CD4-positive, alpha-beta T cell (primary cell): ENCODE measurements at regions not wholly inside any gene's neighbourhood (a gene's known extent, or its start where the extent isn't known, plus 50 kb on each side); places are given as distances from the start of the nearest gene placed in this dataset.
"Not testable (repeated sequence)": the region's sequence is repeated elsewhere in the genome, so short reads cannot be mapped to it uniquely, and the experiment has no call there.

Experiments
- ATAC-seq: fragments of 200-7000 bp; cut with Tn5 transposase; one replicate; pipeline ENCODE4 v1.10.0; 2022; ENCODE audit warnings: mild to moderate bottlenecking; ENCODE audit not compliant: poor library complexity
- CTCF ChIA-PET: fragments of 350-600 bp; sonication (Branson Sonifier 250); formaldehyde crosslinking; loops from one replicate; lab custom pipeline; 2021; ENCODE audit warnings: antibody characterized with exemption, inconsistent platforms; lab: Charles Lee
- POLR2A ChIA-PET: fragments of 350-600 bp; sonication (Branson Sonifier 250); formaldehyde crosslinking; loops from one replicate; lab custom pipeline; 2021; ENCODE audit warnings: antibody characterized with exemption, inconsistent platforms; lab: Charles Lee
- DNase-seq, 14 experiments: peaks; one replicate each; pipeline ENCODE4 v3.0.0-alpha.2; 2013 to 2020; ENCODE audit warnings: mixed read lengths in 2 of 14
- H3K27ac ChIP-seq, 2 donors: one replicate each; pipeline versions ENCODE4 v1.5.1 to v1.7.0; 2013; ENCODE audit warnings: low read length in 2 of 2, low read depth in 1 of 2, mild to moderate bottlenecking in 1 of 2
- H3K27me3 ChIP-seq, 2 experiments: 1 replicate in 1 of 2; 2 replicates in 1 of 2; pipeline versions ENCODE4 v1.6.1 to v1.7.0; 2013; ENCODE audit warnings: low read length in 2 of 2, control low read depth in 1 of 2, mild to moderate bottlenecking in 1 of 2, moderate library complexity in 1 of 2; ENCODE audit not compliant: insufficient read depth in 2 of 2, control insufficient read depth in 1 of 2
- H3K36me3 ChIP-seq: one replicate; pipeline ENCODE4 v1.6.1; 2013; ENCODE audit warnings: low read length, control low read depth; ENCODE audit not compliant: insufficient read depth
- H3K4me1 ChIP-seq: one replicate; pipeline ENCODE4 v1.6.1; 2013; ENCODE audit warnings: low read length, control low read depth; ENCODE audit not compliant: insufficient read depth
- H3K4me3 ChIP-seq: one replicate; pipeline ENCODE4 v1.5.1; 2013; ENCODE audit warnings: mild to moderate bottlenecking, low read length, moderate library complexity
- H3K9me3 ChIP-seq, 2 experiments: 1 replicate in 1 of 2; 2 replicates in 1 of 2; pipeline versions ENCODE4 v1.6.1 to v1.7.0; 2013; ENCODE audit warnings: low read length in 2 of 2, mild to moderate bottlenecking in 2 of 2, control low read depth in 1 of 2, moderate library complexity in 1 of 2; ENCODE audit not compliant: control insufficient read depth in 1 of 2, insufficient read depth in 1 of 2
- H3K27ac Mint-ChIP-seq: one replicate; pipeline ENCODE4 v1.8.0; 2020; ENCODE audit warnings: mixed read lengths
- H3K27me3 Mint-ChIP-seq: one replicate; pipeline ENCODE4 v1.8.0; 2021; ENCODE audit warnings: mixed read lengths
- H3K36me3 Mint-ChIP-seq: one replicate; pipeline ENCODE4 v1.8.0; 2021; ENCODE audit warnings: low read depth, mixed read lengths
- H3K4me1 Mint-ChIP-seq: one replicate; pipeline ENCODE4 v1.8.0; 2021; ENCODE audit warnings: low read depth, mixed read lengths
- H3K4me3 Mint-ChIP-seq: one replicate; pipeline ENCODE4 v1.8.0; 2020; ENCODE audit warnings: mild to moderate bottlenecking, mixed read lengths
- H3K9me3 Mint-ChIP-seq: one replicate; pipeline ENCODE4 v1.8.0; 2020; ENCODE audit warnings: mixed read lengths
- intact Hi-C, 2 experiments: fragments of 100-400 bp; cut with DNase I in 1 of 2; cut with micrococcal nuclease in 1 of 2; formaldehyde crosslinking; loops; one replicate each; pipeline versions ENCODE4 v1.15.1 to v1.9.0; 2023 to 2025; cut with DNase I, micrococcal nuclease
- TF ChIP-seq, protein P1 (sequence below): fragments of 200-600 bp; IDR thresholded peaks from one replicate; pipeline ENCODE4 v1.8.0; 2022; ENCODE audit warnings: antibody characterized with exemption, mild to moderate bottlenecking

DNA sequence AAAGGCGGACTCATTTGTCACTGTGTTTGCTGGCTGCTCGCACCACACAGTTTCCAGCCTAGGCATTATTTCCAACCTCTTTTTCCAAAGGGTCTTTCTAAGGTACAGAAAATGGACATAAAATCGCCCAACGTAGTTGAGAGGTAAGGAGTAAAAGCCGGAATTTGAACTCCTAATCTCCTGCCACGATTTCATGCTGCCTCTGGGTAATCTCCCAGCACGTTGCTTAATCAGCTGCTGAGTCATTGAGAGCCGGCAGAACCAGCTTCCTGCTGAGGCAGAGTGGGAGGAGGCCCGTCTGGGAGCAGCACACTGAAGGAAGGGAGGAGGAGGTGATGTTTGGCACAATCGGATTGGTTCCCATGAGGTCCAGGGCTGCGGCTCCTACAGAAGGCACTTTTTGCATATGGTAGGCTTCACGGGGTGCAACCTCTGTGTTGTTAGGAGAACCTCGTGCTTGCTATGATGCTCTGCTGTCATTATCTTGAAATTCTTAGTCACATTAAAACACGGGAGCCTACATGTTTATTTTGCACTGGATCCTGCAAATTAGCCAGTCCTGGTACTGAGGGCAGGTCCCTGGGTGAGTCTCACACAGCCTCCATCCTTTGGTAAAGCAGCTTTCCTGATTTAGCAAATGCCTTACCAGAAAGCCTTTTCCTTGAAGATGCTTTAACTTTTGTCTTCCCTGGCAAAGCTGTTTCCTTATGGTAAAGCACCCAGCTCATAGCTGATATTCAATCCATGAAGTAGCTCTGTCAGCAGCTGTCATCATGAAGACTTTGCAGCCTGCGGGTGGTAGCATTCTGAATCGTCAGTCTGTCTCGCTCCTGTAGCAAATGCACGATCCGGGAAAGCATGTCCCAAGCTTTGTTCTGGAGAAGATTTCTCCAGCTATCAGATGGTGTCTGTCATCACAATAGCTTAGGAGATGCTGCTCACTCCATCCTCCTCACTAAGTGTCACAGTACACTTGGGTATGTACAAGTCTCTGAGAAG, 191.6 kb upstream of the MSX2 start:
- Mint-ChIP-seq H3K4me1 (no peaks in the 10 kb centered on the region), H3K9me3 (peaks cover 3% of the 10 kb centered on the region), H3K36me3 (no peaks in the 10 kb centered on the region), H3K27ac (no peak overlapping the region), H3K27me3 (peaks cover 15% of the 10 kb centered on the region), H3K4me3 (no peak overlapping the region)
- DNase-seq (peak in 2 of 14 experiments; percentile 56 to 67), ATAC-seq (no peak)
- ChIA-PET CTCF (no interaction called here), POLR2A (interaction anchor here (0.6 kb wide), 1 partner anchor 515 kb away, joined by 4 read pairs; no protein-coding TSS in a partner anchor)
- intact Hi-C loops = no loop called here
- TF ChIP-seq, protein P1, sequence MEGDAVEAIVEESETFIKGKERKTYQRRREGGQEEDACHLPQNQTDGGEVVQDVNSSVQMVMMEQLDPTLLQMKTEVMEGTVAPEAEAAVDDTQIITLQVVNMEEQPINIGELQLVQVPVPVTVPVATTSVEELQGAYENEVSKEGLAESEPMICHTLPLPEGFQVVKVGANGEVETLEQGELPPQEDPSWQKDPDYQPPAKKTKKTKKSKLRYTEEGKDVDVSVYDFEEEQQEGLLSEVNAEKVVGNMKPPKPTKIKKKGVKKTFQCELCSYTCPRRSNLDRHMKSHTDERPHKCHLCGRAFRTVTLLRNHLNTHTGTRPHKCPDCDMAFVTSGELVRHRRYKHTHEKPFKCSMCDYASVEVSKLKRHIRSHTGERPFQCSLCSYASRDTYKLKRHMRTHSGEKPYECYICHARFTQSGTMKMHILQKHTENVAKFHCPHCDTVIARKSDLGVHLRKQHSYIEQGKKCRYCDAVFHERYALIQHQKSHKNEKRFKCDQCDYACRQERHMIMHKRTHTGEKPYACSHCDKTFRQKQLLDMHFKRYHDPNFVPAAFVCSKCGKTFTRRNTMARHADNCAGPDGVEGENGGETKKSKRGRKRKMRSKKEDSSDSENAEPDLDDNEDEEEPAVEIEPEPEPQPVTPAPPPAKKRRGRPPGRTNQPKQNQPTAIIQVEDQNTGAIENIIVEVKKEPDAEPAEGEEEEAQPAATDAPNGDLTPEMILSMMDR = no peak
- H3K27ac ChIP-seq = no peak overlapping the region
- H3K4me1 ChIP-seq = no peaks in the 10 kb centered on the region
- no peaks in the 10 kb centered on the region for H3K9me3 ChIP-seq
- H3K4me3 ChIP-seq = no peak overlapping the region
- peaks cover 0 to 6% of the 10 kb centered on the region in 2 experiments for H3K27me3 ChIP-seq
- no peaks in the 10 kb centered on the region for H3K36me3 ChIP-seq

DNA sequence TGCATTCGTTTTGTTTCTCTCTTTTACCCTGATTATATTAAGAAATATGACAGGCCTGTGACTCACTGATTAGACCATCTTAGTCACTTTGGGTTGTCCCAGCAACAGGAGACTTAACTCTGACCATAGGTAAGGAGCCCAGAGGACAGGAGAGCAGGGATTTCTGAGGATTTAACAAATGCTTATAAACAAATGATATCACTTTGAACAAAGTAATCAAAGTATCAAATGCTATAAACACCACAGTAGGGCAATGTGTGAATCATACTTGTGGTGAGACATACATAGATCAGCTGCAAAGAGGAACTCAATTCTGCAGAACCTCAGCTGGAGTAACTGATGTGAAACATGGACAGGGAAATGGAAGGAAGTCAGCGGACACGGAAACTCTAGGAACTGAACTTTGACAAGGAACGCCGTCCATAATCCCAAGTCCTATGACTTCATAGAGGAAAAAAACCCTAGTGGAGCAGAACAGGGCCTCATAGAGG, 190.6 kb upstream of the MSX2 start:
- H3K27me3 Mint-ChIP-seq = peaks cover 14% of the 10 kb centered on the region
- H3K36me3 Mint-ChIP-seq = no peaks in the 10 kb centered on the region
- POLR2A ChIA-PET = no interaction called here
- Histone ChIP-seq H3K4me3 (no peak overlapping the region), H3K27me3 (no peaks in the 10 kb centered on the region), H3K4me1 (no peaks in the 10 kb centered on the region), H3K9me3 (no peaks in the 10 kb centered on the region), H3K27ac (no peak overlapping the region), H3K36me3 (no peaks in the 10 kb centered on the region)
- TF ChIP-seq, protein P1 = no peak
- H3K4me3 Mint-ChIP-seq = no peak overlapping the region
- no peak overlapping the region for H3K27ac Mint-ChIP-seq
- intact Hi-C loops = no loop called here
- peak in 2 of 14 experiments; percentile 23 to 43 for DNase-seq
- H3K4me1 Mint-ChIP-seq = no peaks in the 10 kb centered on the region
- CTCF ChIA-PET = no interaction called here
- peaks cover 5% of the 10 kb centered on the region for H3K9me3 Mint-ChIP-seq
- ATAC-seq = no peak

DNA sequence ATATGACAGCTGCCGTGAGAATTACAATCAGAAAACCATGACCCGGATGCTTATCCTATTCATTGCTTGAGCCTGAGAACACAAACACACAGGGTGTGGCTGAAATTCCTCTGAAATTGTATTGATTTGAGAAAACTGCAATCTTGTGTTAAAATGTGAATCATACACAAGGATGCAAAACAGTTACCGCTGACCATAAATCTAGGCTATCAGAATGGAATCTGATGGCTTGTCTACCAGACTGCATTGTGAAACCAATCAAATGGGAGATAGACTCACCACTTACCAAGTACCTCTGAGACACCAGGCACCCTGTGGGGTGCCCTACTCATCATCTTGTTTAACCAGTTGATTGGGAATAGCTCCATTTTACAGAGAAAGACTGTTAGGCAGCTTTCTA, 188.7 kb upstream of the MSX2 start:
- Histone ChIP-seq H3K27me3 (no peaks in the 10 kb centered on the region), H3K4me1 (no peaks in the 10 kb centered on the region), H3K4me3 (no peak overlapping the region), H3K27ac (no peak overlapping the region), H3K9me3 (no peaks in the 10 kb centered on the region), H3K36me3 (no peaks in the 10 kb centered on the region)
- no peak for ATAC-seq
- Mint-ChIP-seq H3K27ac (no peak overlapping the region), H3K4me1 (no peaks in the 10 kb centered on the region), H3K36me3 (no peaks in the 10 kb centered on the region), H3K4me3 (no peak overlapping the region), H3K27me3 (peaks cover 7% of the 10 kb centered on the region), H3K9me3 (peaks cover 5% of the 10 kb centered on the region)
- TF ChIP-seq, protein P1 = no peak
- CTCF ChIA-PET = no interaction called here
- DNase-seq = no peak
- intact Hi-C loops = no loop called here
- POLR2A ChIA-PET = interaction anchor here (0.5 kb wide), 1 partner anchor 116 kb away, joined by 3 read pairs; no protein-coding TSS in a partner anchor

DNA sequence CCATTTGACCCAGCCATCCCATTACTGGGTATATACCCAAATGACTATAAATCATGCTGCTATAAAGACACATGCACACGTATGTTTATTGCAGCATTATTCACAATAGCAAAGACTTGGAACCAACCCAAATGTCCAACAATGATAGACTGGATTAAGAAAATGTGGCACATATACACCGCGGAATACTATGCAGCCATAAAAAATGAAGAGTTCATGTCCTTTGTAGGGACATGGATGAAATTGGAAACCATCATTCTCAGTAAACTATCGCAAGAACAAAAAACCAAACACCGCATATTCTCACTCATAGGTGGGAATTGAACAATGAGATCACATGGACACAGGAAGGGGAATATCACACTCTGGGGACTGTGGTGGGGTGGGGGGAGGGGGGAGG, 184.6 kb upstream of the MSX2 start:
- intact Hi-C loops, H3K27ac Mint-ChIP-seq, H3K36me3 ChIP-seq, H3K4me3 Mint-ChIP-seq, H3K4me1 ChIP-seq, H3K36me3 Mint-ChIP-seq, H3K9me3 Mint-ChIP-seq, H3K4me1 Mint-ChIP-seq, H3K27ac ChIP-seq, CTCF ChIA-PET, POLR2A ChIA-PET, H3K4me3 ChIP-seq, ATAC-seq, H3K27me3 ChIP-seq, H3K9me3 ChIP-seq, DNase-seq, H3K27me3 Mint-ChIP-seq: not testable (repeated sequence)
